ENCODE measurements at regions not wholly inside any gene's neighbourhood (a gene's known extent, or its start where the extent isn't known, plus 50 kb on each side); places are given as distances from the start of the nearest gene placed in this dataset.

GRCh38 chrX:40834225-40834624 is 98.9 kb upstream of the MED14 start:
- Histone ChIP-seq H3K4me3 (ENCODE audit: low read depth, low read length) (no peak overlapping the region), H3K27me3 (ENCODE audit: control insufficient read depth, insufficient read depth, low read length) (no peaks in the 10 kb centered on the region), H3K9me3 (ENCODE audit: control insufficient read depth, insufficient read depth, low read length) (no peaks in the 10 kb centered on the region; the same call in 1 of the 2 replicates), H3K27ac (ENCODE audit: low read depth, low read length) (no peak overlapping the region)
- ChIA-PET CTCF (no interaction called here), POLR2A (no interaction called here)
- TF ChIP-seq, protein P1, sequence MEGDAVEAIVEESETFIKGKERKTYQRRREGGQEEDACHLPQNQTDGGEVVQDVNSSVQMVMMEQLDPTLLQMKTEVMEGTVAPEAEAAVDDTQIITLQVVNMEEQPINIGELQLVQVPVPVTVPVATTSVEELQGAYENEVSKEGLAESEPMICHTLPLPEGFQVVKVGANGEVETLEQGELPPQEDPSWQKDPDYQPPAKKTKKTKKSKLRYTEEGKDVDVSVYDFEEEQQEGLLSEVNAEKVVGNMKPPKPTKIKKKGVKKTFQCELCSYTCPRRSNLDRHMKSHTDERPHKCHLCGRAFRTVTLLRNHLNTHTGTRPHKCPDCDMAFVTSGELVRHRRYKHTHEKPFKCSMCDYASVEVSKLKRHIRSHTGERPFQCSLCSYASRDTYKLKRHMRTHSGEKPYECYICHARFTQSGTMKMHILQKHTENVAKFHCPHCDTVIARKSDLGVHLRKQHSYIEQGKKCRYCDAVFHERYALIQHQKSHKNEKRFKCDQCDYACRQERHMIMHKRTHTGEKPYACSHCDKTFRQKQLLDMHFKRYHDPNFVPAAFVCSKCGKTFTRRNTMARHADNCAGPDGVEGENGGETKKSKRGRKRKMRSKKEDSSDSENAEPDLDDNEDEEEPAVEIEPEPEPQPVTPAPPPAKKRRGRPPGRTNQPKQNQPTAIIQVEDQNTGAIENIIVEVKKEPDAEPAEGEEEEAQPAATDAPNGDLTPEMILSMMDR (IDR thresholded peaks at IDR 0.05; ENCODE audit: low read depth, low read length): no peak
- DNase-seq (ENCODE audit: low read depth, low spot score): no peak

DNA sequence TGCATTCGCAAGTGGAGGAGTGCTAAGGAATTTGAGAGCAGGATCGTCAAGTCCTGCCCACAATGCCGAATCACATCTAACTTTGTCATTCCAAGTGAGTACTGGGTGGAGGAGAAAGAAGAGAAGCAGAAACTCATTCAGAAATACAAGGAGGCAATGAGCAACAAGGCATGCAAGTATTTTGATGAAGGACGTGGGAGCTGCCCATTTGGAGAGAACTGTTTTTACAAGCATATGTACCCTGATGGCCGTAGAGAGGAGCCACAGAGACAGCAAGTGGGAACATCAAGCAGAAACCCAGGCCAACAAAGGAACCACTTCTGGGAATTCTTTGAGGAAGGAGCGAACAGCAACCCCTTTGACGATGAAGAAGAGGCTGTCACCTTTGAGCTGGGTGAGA is 100.2 kb upstream of the MED14 start:
- no peak for DNase-seq (ENCODE audit: low read depth, low spot score)
- H3K27ac ChIP-seq (ENCODE audit: low read depth, low read length): no peak overlapping the region
- H3K4me3 ChIP-seq (ENCODE audit: low read depth, low read length): no peak overlapping the region
- no peaks in the 10 kb centered on the region for H3K27me3 ChIP-seq (ENCODE audit: control insufficient read depth, insufficient read depth, low read length)
- TF ChIP-seq, protein P1 (IDR thresholded peaks at IDR 0.05; ENCODE audit: low read depth, low read length): no peak
- ChIA-PET CTCF (no interaction called here), POLR2A (no interaction called here)
- no peaks in the 10 kb centered on the region; the same call in 1 of the 2 replicates for H3K9me3 ChIP-seq (ENCODE audit: control insufficient read depth, insufficient read depth, low read length)

DNA sequence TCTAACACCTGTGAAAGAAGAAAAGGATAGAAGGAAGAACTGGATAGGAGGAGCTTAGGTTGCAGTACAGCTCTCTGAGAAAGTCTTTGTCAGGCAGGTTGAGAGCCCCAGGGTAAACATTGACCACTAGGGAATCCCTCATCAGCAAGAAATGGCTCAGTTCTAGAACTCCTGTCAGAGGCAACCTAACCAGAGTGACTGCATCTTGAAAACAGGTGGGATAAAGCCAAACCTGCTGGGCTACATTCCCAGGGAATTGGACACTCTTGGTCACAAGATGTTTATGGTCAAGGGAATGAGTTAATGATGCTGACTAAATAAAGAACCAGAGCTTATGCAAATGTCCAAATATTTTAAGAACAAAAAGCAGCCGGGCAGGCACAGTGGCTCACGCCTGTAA is 108.3 kb upstream of the MED14 start:
- CTCF ChIA-PET: interaction anchor here (1.0 kb wide), 1 partner anchor 192 kb away, joined by 3 read pairs; no protein-coding TSS in a partner anchor
- no peaks in the 10 kb centered on the region for H3K27me3 ChIP-seq (ENCODE audit: control insufficient read depth, insufficient read depth, low read length)
- DNase-seq (ENCODE audit: low read depth, low spot score): no peak
- H3K4me3 ChIP-seq (ENCODE audit: low read depth, low read length): no peak overlapping the region
- no peak overlapping the region for H3K27ac ChIP-seq (ENCODE audit: low read depth, low read length)
- H3K9me3 ChIP-seq (ENCODE audit: control insufficient read depth, insufficient read depth, low read length): peaks cover 13% of the 10 kb centered on the region; the same call in 1 of the 2 replicates
- TF ChIP-seq, protein P1 (IDR thresholded peaks at IDR 0.05; ENCODE audit: low read depth, low read length): no peak
- POLR2A ChIA-PET: no interaction called here

- H3K9me3 ChIP-seq (ENCODE audit: control insufficient read depth, insufficient read depth, low read length): peaks cover 13% of the 10 kb centered on the region; the same call in 1 of the 2 replicates
- ChIA-PET POLR2A (no interaction called here), CTCF (no interaction called here)
- H3K27ac ChIP-seq (ENCODE audit: low read depth, low read length): peak overlapping the region; percentile 94
- TF ChIP-seq, protein P1 (IDR thresholded peaks at IDR 0.05; ENCODE audit: low read depth, low read length): no peak
- H3K4me3 ChIP-seq (ENCODE audit: low read depth, low read length): no peak overlapping the region
- H3K27me3 ChIP-seq (ENCODE audit: control insufficient read depth, insufficient read depth, low read length): no peaks in the 10 kb centered on the region
- DNase-seq (ENCODE audit: low read depth, low spot score): no peak
These were observed 109.1 kb upstream of the MED14 start for GRCh38 chrX:40844471-40844870.

GRCh38 chrX:40845331-40845911 is 110.1 kb upstream of the MED14 start:
- POLR2A ChIA-PET: no interaction called here
- CTCF ChIA-PET: no interaction called here
- Histone ChIP-seq H3K4me3 (ENCODE audit: low read depth, low read length) (peak overlapping the region; percentile 25), H3K9me3 (ENCODE audit: control insufficient read depth, insufficient read depth, low read length) (peaks cover 13% of the 10 kb centered on the region; the same call in 1 of the 2 replicates), H3K27ac (ENCODE audit: low read depth, low read length) (peak overlapping the region; percentile 94), H3K27me3 (ENCODE audit: control insufficient read depth, insufficient read depth, low read length) (no peaks in the 10 kb centered on the region)
- TF ChIP-seq, protein P1 (IDR thresholded peaks at IDR 0.05; ENCODE audit: low read depth, low read length): no peak
- DNase-seq (ENCODE audit: low read depth, low spot score): peak; percentile 85

Data from AG04450 (cell line).